ENCODE measurements at regions not wholly inside any gene's neighbourhood (a gene's known extent, or its start where the extent isn't known, plus 50 kb on each side); places are given as distances from the start of the nearest gene placed in this dataset.

- Histone ChIP-seq H3K27ac (no peak overlapping the region), H3K9me3 (ENCODE audit: severe bottlenecking) (no peaks in the 10 kb centered on the region), H3K27me3 (ENCODE audit: insufficient read depth, low read depth, severe bottlenecking) (no peaks in the 10 kb centered on the region), H3K4me3 (ENCODE audit: low read depth, low read length) (no peak overlapping the region), H3K36me3 (no peaks in the 10 kb centered on the region)
- no peak for TF ChIP-seq CTCF (IDR thresholded peaks at IDR 0.05; ENCODE audit: low read depth, low read length)
- DNase-seq: no peak
Measured at GRCh38 chr10:65112573-65112972, 1591.4 kb downstream of the REEP3 start.

- H3K27me3 ChIP-seq (ENCODE audit: insufficient read depth, low read depth, severe bottlenecking): no peaks in the 10 kb centered on the region
- no peak for TF ChIP-seq CTCF (IDR thresholded peaks at IDR 0.05; ENCODE audit: low read depth, low read length)
- no peak overlapping the region for H3K4me3 ChIP-seq (ENCODE audit: low read depth, low read length)
- no peak overlapping the region for H3K27ac ChIP-seq
- H3K36me3 ChIP-seq: no peaks in the 10 kb centered on the region
- H3K9me3 ChIP-seq (ENCODE audit: severe bottlenecking): no peaks in the 10 kb centered on the region
- no peak for DNase-seq
Measured at GRCh38 chr10:65123120-65123519, 1601.9 kb downstream of the REEP3 start.

- no peak for TF ChIP-seq CTCF (IDR thresholded peaks at IDR 0.05; ENCODE audit: low read depth, low read length)
- Histone ChIP-seq H3K4me3 (ENCODE audit: low read depth, low read length) (no peak overlapping the region), H3K9me3 (ENCODE audit: severe bottlenecking) (no peaks in the 10 kb centered on the region), H3K27me3 (ENCODE audit: insufficient read depth, low read depth, severe bottlenecking) (no peaks in the 10 kb centered on the region), H3K36me3 (no peaks in the 10 kb centered on the region), H3K27ac (no peak overlapping the region)
- no peak for DNase-seq
Measured at GRCh38 chr10:65125212-65125611, 1604.0 kb downstream of the REEP3 start.

- Histone ChIP-seq H3K27ac (no peak overlapping the region), H3K27me3 (ENCODE audit: insufficient read depth, low read depth, severe bottlenecking) (no peaks in the 10 kb centered on the region), H3K4me3 (ENCODE audit: low read depth, low read length) (no peak overlapping the region), H3K36me3 (no peaks in the 10 kb centered on the region), H3K9me3 (ENCODE audit: severe bottlenecking) (no peaks in the 10 kb centered on the region)
- TF ChIP-seq CTCF (IDR thresholded peaks at IDR 0.05; ENCODE audit: low read depth, low read length): no peak
- DNase-seq: no peak
Measured at GRCh38 chr10:65126288-65126687, 1605.1 kb downstream of the REEP3 start.

- H3K36me3 ChIP-seq: no peaks in the 10 kb centered on the region
- no peak for TF ChIP-seq CTCF (IDR thresholded peaks at IDR 0.05; ENCODE audit: low read depth, low read length)
- no peak overlapping the region for H3K4me3 ChIP-seq (ENCODE audit: low read depth, low read length)
- H3K27ac ChIP-seq: no peak overlapping the region
- no peak for DNase-seq
- no peaks in the 10 kb centered on the region for H3K27me3 ChIP-seq (ENCODE audit: insufficient read depth, low read depth, severe bottlenecking)
- no peaks in the 10 kb centered on the region for H3K9me3 ChIP-seq (ENCODE audit: severe bottlenecking)
Measured at GRCh38 chr10:65128277-65128676, 1607.1 kb downstream of the REEP3 start.

GRCh38 chr10:65130162-65130758 is 1609.1 kb downstream of the REEP3 start:
- Histone ChIP-seq H3K36me3 (no peaks in the 10 kb centered on the region), H3K27me3 (ENCODE audit: insufficient read depth, low read depth, severe bottlenecking) (no peaks in the 10 kb centered on the region), H3K27ac (no peak overlapping the region), H3K4me3 (ENCODE audit: low read depth, low read length) (no peak overlapping the region), H3K9me3 (ENCODE audit: severe bottlenecking) (no peaks in the 10 kb centered on the region)
- TF ChIP-seq CTCF (IDR thresholded peaks at IDR 0.05; ENCODE audit: low read depth, low read length): no peak
- DNase-seq: no peak
